Activated CD4-positive, alpha-beta T cell treated with anti-CD3 and anti-CD28 coated beads, Interleukin-10, Interleukin-2, amounts not matched to agents 100 ng/mL and 50 ng/mL, durations not matched to agents 16 hours and 8 hours (primary cell): ENCODE measurements at regions not wholly inside any gene's neighbourhood (a gene's known extent, or its start where the extent isn't known, plus 50 kb on each side); places are given as distances from the start of the nearest gene placed in this dataset.
"Not testable (repeated sequence)": the region's sequence is repeated elsewhere in the genome, so short reads cannot be mapped to it uniquely, and the experiment has no call there.

ENCODE experiments used
- DNase-seq: peaks from one replicate; pipeline ENCODE4 v3.0.0-alpha.2; 2020

DNA sequence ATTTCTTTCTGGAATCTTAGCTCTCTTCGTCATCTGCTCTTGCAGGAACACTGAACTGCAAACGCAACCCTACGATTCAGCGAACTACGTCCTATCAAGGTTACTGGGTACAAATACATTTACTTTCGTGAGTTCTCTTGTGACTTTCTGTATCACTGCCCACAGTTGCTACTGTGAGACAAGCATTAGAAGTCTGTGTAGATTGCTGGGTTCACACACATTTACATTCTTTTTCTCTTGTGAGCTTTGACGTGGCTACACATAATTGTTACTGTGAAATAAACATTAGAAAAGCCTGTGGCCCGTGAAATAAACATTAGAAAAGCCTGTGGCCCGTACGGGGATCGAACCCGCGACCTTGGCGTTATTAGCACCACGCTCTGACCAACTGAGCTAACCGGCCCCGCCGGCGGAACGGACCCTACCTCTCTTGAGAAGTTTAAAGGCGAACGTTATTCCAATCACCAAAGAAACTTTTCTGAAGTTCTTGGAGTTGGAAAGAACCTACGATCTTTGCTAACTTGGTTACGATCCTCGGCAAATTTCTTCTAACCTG lies 61.2 kb upstream of the ZNF322 start:
- not testable (repeated sequence) for DNase-seq

DNA sequence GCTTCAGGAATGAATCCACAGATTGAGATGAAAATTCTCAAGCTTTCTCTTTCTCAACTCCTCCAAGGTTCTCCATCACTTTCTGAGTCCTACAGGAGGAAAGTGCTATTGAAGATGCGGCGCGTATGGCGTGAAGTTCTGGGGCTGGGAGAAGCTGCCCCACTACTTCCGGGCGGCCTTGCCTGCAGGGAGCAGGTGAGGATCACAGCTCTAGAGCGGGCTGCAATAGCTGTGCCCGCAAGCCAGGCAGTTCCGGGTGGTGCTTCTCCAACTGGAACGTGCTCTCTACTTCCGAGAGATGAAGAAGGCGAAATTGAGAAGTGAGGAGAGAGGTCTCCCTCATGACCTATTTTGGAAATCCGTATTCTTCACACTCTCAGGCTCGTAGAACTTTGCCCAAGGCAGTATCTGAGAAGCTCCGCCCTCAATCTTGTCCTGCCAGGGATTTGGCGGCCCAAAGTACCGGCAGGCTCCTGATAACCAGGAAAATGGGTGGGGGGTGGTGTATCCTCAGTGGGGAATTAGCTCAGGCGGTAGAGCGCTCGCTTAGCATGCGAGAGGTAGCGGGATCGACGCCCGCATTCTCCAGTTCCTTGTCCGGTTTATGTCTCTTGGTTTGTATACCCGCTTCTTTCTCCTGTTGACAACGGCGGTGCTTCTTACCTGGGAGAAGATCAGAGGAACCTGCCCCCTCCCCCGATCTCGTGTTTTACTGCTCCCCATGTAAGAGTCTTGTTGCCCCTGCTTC lies 70.6 kb upstream of the ZNF322 start:
- DNase-seq, result not testable (repeated sequence)

DNA sequence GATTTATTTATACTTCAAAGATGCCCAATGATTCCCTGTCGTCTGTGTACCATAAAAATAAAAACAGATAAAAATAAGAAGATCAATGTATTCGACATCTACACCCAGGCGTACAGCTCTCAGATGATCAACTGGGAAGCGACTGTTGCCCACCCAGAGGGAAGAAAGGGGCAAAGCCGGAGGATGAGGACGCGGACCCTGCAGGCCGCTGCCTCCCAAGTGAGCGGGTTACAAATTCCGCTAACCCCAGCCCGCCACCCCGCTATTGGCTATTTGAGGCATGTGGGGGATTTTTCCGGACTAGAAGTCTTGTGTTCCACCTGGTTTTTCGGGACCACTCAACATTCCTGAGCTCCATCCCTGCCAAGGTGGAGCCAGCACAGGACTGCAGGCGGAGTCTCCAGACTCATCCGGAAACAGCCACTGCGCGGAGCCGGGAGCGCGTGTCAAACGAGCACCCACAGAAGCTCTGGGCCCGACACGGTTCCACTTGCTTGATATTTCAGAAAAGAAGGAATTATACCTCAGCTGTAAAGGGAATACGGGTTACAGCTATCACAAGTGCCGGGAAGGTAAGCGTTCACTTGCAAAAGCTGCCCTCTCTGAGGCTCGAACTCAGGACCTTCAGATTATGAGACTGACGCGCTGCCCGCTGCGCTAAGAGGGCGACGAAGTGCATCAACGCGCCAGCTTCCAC lies 75.4 kb upstream of the ZNF322 start:
- not testable (repeated sequence) for DNase-seq

DNA sequence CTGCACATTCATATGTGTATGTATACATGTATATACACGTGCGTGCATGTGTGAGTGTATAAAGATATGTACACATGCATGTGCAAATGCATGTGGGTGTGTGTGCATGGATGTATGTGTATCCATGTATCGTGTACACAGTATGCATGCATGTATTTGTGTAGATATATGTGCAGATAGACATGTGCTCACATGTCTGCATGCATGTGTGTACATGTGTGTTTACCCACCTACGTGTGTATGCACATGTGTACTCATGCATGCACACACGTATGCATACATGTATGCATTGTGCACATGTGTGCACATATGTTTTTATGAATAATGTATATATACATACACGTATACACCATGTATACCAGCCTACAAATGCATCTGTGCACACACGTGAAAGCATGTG lies 80.3 kb upstream of the ZNF322 start:
- DNase-seq, result no peak

DNA sequence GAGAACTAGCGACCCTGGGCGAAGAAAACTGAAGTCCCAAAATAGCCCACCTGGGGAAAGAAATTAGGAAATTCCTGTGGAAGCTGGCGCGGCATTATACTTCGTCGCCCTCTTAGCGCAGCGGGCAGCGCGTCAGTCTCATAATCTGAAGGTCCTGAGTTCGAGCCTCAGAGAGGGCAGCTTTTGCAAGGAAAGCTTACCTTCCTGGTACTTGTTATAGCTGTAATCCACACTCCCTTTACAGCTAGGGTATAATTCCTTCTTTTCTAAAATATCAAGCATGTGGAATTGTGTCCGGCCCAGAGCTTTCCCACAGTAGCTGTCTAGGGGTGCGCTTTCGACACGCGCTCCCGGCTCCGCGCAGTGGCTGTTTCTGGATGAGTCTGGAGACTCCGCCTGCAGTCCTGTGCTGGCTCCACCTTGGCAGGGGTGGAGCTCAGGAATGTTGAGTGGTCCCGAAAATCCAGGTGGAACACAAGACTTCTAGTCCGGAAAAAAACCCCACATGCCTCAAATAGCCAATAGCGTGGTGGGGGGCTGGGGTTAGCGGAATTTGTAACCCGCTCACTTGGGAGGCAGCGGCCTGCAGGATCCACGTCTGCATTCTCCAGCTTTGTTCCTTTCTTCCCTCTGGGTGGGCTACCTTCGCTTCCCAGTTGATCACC lies 83.7 kb upstream of the ZNF322 start:
- DNase-seq, result peak; percentile 49

DNA sequence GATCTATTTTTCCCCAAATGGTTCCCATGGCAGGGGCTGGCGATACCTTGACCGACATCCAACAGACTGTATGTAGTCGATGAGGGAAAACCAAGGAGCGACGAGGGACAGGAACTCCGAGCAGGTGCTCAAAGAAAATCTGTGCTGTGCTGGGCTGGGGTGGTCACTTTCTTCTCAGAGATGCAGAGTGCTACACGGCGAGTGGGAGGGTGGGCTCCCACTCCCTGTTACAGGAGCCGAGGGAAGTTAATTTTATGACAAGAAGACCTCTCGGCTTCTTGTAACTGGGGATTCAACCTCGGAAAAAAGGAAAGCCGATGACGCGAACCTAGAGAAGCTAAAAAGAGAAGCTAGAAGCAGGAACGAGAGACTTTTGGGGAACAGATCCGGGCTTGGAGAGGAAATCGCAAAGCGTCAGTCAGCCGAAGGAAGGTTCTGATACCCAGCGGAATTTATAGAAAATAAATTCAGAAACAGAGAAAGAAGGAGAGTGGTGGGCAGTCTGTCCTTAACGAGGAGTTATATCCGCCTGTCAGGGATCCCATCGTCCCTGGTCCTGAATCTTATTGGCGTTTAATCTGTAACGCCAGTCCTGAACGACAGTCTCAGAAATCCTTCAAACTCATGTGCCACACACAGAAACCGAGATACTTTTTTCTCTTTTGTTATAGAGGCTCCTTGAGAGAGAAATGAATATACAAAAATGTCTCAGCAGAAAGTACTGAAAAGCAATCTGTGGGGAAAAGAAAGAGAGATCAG lies 84.6 kb upstream of the ZNF322 start:
- DNase-seq, result no peak

DNA sequence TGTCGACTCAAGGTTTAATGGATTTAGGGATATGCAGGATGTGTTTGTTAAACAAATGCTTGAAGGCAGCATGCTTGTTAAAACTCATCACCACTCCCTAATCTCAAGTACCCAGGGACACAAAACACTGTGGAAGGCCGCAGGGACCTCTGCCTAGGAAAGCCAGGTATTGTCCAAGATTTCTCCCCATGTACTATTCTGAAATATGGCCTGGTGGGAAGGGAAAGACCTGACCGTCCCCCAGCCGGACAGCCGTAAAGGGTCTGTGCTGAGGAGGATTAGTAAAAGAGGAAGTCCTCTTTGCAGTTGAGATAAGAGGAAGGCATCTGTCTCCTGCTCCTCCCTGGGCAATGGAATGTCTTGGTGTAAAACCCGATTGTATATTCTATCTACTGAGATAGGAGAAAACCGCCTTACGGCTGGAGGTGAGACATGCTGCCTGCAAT lies 85.3 kb upstream of the ZNF322 start:
- DNase-seq, result not testable (repeated sequence)

DNA sequence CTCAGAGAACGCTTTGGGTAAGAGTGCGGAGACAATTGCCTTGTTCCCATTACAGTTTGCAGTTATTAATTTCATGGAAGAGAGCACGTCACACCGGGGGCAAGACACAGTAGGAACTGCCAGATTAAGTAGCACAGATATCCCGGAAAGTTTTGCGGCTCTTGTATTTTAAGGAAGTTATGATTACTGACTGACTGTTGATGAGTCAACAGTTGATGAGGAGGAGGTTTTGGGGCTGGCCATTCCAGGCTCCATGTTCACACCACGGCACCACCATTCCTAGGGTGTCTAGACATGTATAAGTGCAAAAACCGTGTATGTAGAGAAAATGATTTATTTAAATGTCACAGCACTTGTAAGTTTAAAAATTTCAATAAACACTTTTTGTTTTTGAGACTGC lies 86.4 kb upstream of the ZNF322 start:
- not testable (repeated sequence) for DNase-seq

DNA sequence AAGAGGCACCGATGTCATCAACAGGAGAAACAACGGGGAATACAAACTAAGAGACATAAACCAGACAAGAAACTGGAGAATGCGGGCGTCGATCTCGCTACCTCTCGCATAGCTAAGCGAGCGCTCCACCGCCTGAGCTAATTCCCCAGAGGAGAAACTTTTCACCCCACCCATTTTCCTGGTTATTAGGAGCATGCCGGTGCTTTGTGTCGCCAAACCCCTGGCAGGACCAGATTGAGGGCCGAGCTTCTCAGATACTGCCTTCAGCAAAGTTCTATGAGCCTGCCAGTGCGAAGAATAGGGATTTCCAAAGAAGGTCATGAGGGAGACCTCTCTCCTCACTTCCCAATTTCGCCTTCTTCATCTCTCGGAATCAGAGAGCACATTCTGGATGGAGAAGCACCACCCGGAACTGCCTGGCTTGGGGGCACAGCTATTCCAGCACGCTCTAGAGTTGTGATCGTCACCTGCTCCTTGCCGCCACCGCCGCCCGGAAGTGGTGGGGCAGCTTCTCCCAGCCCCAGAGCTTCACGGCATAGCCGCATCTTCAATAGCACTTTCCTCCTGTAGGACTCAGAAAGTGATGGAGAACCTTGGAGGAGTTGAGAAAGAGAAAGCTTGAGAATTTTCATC lies 89.7 kb upstream of the ZNF322 start:
- DNase-seq, result not testable (repeated sequence)

DNA sequence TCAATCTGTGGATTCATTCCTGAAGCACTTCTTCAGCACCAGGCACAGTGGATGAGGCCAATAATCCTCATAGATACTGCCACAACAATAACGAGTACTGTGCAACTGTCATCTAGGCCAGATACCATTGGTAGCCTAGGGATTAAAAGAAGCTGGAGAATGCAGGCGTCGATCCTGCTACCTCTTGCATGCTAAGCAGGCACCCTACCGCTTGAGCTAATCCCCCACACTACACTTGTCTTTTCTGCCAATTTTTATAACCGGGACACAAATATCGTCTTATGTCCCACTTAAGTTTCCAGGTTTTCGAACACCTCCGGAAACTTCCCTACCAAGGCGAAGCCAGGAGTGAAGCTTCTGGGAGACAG lies 90.2 kb upstream of the ZNF322 start:
- peak; percentile 19 for DNase-seq

DNA sequence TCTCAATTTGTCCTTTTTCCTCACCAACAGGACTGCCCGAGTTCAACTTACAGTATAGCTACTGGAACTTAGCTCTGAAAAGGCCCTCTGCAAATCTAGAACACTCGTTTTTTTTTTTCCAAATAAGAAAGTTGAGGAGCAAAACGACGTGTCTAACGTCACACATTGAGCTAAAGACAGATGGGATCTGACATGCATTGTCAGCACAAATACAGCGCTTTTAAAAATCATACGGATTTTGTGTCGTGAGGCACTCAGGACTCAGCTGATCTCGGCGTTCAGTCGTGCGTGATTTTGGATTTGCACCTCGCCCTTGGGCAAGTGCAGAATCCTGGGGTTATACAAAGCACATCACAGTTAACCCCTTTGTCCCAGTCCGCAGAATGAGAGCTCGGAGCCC lies 94.7 kb upstream of the ZNF322 start:
- no peak for DNase-seq

DNA sequence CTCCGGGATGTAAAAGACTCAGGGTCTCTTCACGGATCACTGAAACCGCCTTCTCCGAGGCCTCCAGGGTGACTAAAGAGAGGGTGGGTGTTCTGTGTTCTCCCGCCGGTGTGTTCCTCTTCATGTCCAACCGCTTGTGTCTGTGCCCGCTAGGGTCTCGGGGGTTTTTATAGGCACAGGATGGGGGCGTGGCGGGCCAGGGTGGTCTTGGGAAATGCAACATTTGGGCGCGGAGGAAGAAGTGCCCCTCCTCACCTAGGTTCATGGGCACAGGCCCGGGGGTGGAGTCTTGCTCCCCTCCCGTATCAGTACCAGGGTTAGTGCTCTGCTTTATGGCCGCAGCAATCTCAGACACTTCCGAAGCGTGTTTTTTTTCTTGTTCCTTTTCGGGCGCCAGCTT lies 95.3 kb upstream of the ZNF322 start:
- DNase-seq, result not testable (repeated sequence)

DNA sequence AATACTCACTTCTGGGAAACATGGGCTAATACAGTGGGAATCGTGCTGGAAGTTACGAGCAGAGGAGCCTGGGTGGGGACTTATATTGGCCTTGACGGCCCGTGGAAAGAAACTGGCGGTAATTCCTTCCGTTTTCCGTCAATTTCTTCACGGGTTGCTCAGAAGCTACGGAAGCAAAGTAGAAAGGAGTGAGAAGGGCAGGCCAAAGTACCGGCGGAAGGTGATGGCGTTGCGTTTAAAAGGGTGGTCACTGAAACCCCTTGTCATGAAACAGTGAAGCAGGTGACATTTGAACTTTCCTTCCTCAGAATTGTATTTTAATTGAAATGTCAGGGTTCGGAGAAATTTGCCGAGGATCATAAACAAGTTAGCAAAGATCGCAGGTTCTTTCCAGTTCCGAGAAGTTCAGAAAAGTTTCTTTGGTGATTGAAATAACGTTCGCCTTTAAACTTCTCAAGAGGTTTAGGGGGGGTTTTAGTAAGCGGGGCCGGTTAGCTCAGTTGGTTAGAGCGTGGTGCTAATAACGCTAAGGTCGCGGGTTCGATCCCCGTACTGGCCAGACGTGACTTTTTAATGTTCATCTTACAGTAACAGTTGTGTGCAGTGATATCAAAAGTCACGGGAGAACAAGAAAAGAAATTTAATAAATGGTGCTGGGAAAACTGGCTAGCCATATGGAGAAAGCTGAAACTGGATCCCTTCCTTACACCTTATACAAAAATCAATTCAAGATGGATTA lies 96.7 kb upstream of the ZNF322 start:
- DNase-seq, result peak; percentile 54

DNA sequence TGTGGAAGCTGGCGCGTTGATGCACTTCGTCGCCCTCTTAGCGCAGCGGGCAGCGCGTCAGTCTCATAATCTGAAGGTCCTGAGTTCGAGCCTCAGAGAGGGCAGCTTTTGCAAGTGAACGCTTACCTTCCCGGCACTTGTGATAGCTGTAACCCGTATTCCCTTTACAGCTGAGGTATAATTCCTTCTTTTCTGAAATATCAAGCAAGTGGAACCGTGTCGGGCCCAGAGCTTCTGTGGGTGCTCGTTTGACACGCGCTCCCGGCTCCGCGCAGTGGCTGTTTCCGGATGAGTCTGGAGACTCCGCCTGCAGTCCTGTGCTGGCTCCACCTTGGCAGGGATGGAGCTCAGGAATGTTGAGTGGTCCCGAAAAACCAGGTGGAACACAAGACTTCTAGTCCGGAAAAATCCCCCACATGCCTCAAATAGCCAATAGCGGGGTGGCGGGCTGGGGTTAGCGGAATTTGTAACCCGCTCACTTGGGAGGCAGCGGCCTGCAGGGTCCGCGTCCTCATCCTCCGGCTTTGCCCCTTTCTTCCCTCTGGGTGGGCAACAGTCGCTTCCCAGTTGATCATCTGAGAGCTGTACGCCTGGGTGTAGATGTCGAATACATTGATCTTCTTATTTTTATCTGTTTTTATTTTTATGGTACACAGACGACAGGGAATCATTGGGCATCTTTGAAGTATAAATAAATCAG lies 106.8 kb upstream of the ZNF322 start:
- DNase-seq, result not testable (repeated sequence)

DNA sequence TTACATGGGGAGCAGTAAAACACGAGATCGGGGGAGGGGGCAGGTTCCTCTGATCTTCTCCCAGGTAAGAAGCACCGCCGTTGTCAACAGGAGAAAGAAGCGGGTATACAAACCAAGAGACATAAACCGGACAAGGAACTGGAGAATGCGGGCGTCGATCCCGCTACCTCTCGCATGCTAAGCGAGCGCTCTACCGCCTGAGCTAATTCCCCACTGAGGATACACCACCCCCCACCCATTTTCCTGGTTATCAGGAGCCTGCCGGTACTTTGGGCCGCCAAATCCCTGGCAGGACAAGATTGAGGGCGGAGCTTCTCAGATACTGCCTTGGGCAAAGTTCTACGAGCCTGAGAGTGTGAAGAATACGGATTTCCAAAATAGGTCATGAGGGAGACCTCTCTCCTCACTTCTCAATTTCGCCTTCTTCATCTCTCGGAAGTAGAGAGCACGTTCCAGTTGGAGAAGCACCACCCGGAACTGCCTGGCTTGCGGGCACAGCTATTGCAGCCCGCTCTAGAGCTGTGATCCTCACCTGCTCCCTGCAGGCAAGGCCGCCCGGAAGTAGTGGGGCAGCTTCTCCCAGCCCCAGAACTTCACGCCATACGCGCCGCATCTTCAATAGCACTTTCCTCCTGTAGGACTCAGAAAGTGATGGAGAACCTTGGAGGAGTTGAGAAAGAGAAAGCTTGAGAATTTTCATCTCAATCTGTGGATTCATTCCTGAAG lies 111.6 kb upstream of the ZNF322 start:
- DNase-seq, result not testable (repeated sequence)

DNA sequence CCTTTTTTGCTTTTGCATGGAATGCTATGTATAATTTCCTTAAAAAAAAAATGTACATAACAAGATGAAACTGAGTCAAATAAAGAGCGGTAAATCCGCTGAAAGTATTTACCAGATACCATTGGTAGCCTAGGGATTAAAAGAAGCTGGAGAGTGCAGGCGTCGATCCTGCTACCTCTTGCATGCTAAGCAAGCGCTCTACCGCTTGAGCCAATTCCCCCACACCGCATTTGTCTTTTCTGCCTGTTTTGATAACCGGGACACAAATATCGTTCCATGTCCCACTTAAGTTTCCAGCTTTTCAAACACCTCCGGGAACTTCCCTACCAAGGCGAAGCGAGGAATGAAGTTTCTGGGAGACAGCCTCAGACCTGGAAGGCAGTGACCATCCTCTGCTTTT lies 113.9 kb upstream of the ZNF322 start:
- DNase-seq, result not testable (repeated sequence)

DNA sequence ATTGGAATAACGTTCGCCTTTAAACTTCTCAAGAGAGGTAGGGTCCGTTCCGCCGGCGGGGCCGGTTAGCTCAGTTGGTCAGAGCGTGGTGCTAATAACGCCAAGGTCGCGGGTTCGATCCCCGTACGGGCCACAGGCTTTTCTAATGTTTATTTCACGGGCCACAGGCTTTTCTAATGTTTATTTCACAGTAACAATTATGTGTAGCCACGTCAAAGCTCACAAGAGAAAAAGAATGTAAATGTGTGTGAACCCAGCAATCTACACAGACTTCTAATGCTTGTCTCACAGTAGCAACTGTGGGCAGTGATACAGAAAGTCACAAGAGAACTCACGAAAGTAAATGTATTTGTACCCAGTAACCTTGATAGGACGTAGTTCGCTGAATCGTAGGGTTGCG lies 121.0 kb upstream of the ZNF322 start:
- not testable (repeated sequence) for DNase-seq

DNA sequence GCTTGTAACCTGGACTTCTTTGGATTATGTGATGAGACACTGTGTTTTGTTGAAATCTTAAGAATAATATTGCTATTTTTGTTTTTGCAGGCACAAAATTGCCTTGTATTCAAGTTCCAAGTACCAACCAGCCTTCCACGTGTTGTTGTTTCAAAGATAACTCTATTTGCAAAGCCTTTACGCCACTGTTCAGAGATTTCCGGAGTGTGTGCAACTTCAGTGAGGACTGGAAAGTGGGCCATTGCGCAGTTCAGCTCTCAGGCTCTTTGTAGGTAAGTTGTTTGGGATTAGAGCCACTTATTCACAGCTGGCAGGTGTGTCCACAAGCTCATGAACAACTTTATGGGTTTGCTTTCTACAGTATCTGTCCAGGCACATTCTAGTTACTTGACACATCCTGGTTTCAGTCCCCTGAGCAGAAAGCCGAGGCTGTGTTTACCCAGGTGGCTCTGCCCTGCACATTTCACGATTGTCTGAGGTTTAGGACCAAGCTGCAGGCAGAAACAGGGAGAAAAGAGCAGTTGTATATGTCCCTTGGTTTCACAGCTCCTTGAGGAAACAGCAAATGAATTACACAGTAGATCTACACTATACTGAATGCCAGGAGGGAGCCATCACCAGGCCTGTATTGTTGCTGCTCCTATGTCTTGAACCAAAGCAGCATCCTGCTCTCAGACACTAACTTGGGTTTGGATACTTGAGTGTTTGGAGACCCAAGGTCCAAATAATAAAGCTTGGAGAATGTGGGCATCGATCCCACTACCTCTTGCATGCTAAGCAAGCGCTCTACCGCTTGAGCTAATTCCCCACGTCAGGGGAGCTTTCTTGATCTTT lies 136.1 kb upstream of the ZNF322 start:
- DNase-seq, result not testable (repeated sequence)
